COLO829 (cell line): ENCODE measurements at regions not wholly inside any gene's neighbourhood (a gene's known extent, or its start where the extent isn't known, plus 50 kb on each side); places are given as distances from the start of the nearest gene placed in this dataset.

Source experiments
- DNase-seq: peaks from one replicate; pipeline ENCODE4 v3.0.0; 2012; ENCODE audit warnings: low spot score

- DNase-seq: no peak
Observed at GRCh38 chr2:37838541-37839167, 86.4 kb upstream of the RMDN2 start.

- no peak for DNase-seq
Observed at GRCh38 chr2:37839991-37840390, 85.1 kb upstream of the RMDN2 start.

- DNase-seq: no peak
Observed at GRCh38 chr2:37842732-37843440, 82.2 kb upstream of the RMDN2 start.

GRCh38 chr2:37843556-37843955 is 81.5 kb upstream of the RMDN2 start:
- DNase-seq: no peak

- no peak for DNase-seq
Observed at GRCh38 chr2:37846207-37846606, 78.9 kb upstream of the RMDN2 start.

DNA sequence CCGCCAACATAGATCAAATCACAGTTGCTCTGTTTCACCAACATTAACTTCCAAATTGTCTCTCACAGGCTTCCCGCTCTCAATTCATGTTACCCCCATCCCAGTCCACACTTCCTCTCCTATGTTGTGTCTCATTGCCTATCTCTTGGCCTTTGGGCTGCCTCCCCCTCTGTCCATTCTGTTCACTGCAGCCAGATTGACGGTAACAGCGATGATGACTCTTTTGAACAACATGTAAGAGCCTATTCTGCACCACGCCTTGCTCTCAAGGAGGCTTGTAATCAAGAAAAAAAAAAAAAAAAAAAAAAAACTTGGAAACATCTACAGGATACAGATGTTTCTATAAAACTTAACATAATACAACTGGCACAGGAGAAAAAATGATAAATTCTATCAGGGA is 77.3 kb upstream of the RMDN2 start:
- no peak for DNase-seq

- no peak for DNase-seq
Observed at GRCh38 chr2:37848451-37848850, 76.6 kb upstream of the RMDN2 start.

- no peak for DNase-seq
Observed at GRCh38 chr2:37849911-37850310, 75.2 kb upstream of the RMDN2 start.

DNA sequence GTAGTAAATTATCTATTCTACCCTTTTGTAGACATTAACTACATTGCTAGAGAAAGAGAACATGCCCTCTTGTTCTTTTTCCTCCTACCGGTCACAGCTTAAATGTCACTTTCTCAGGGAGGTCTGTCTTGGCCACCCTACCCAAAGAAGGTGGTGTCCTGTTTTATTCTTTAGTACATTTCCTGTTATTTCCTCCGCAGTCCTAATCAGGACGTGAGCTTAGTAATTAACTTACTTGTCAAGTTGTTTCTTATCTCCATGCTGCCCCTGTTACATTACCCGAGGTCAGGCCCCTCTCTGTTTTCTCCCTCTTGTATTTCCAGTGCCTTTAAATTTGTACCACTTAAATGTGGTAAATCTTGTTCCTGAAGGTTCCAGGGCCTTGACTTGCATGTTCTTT is 73.7 kb upstream of the RMDN2 start:
- DNase-seq: no peak

DNA sequence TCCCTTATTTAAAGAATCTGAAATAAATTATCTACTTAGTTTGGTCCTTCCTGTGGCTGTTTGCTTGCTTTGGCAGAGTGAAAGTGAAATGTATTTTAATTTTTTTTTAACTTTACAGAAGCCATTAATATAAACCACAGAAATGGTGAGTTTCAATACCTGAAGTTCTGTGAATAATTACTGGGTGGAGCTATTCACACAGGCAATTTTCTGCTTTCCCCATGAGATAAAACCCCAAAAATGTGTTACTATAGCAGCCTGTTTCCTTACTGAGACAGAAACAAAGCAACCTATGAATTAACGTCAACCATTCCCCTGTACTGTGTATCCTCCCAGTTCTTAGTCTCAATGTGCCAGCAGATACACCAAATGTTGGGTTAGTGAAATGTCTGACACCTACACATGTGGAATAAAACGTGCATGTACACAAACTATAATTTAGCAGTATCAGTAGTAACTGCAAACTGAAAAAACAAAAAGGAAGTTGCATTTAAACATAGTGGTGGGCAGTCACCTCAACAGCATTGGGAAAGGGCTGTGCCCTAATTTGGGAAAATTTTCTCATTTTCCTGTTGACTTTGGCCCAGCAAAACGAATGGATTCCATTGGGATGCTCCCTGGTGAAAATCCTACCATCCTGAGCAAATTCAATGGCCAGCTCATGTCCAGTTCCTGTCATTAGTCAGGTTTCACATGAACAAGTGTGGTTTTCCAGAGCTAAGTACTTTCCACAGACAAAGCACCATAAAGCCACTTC is 73.1 kb upstream of the RMDN2 start:
- DNase-seq: no peak

DNA sequence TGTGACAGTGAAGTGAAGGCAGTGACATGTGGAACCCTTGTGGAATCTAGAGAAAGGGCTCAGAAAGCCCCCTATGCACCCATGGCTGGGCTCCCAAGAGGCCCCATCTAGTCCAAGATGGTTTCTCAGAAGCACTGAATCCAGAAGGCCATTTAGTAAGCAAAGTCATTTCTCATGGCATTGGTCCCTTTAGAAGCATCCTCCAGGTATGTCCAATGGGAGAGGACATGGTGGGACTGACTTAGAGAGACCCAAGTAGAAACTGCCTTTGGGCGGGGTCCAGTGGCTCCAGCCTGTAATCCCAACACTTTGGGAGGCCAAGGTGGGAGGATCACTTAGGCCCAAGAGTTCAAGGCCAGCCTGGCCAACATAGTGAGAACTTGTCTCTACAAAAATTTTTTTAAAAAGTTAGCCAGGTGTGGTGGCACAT is 72.5 kb upstream of the RMDN2 start:
- DNase-seq: no peak

- no peak for DNase-seq
Observed at GRCh38 chr2:37854676-37855282, 70.3 kb upstream of the RMDN2 start.

GRCh38 chr2:37855283-37856041 is 69.6 kb upstream of the RMDN2 start:
- no peak for DNase-seq

- DNase-seq: no peak
Observed at GRCh38 chr2:37856101-37856751, 68.9 kb upstream of the RMDN2 start.

DNA sequence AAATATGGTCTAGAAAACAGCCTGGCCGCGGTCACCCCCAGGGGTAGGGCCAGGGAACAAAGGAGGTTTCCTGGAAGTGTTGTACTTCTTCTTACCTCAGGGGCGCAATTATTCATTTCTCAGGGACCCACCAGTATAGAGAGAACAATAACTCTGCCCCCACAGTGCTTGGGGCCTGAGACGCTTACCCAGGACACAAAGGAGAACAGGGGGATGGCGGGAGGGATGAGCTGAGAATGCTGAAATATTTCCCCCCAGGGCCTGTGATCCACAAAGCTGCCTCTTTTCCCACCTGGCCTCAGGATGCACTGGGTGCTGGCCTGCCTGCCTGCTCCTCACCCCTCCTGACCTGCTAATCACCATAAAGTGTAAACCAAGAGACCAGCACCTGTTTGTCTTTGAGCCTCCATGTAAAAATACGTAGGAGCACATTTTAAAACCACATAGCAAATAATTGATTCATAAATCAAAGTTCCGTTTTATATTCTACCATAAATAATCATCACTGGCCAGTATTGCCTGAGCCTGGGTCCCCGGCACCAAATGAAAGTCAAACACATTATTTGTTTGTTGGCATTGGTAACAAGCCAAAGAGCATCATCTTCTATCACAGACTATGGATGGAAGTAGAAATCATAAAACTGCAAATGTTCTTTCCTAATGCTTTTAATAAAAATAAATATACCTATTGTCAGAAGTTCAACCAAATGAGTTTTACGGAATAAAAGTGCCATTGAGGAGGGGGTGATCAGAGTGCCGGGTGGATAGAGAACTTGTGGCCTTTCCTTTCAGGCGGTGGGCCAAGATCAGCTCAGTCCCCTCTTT is 67.3 kb upstream of the RMDN2 start:
- DNase-seq: no peak

- no peak for DNase-seq
Observed at GRCh38 chr2:37858400-37858711, 66.7 kb upstream of the RMDN2 start.

GRCh38 chr2:37858725-37859267 is 66.3 kb upstream of the RMDN2 start:
- no peak for DNase-seq

- no peak for DNase-seq
Observed at GRCh38 chr2:37862620-37863019, 62.5 kb upstream of the RMDN2 start.

- no peak for DNase-seq
Observed at GRCh38 chr2:37864217-37864616, 60.9 kb upstream of the RMDN2 start.

DNA sequence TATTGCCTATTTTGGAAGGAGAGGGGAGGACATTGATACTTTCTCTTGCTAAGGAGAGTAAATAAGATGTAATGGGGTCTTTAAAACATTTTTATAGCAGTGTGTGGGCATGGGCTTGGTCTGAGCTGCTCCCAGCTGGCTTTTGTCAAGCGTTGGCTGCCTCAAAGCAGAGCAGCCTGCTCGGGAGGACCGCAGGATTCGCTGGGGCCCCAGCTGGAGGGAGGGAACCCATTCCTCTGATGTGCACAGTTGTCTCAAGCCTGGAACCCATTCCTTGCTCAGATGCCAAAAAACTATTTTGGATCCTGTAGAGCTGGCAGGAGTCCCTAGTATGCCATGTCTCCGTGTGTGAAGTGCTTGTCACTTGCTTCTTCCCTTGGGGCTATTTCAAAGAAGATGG is 59.4 kb upstream of the RMDN2 start:
- DNase-seq: no peak
